Left lobe of liver (tissue), 2 donors: ENCODE measurements at regions not wholly inside any gene's neighbourhood (a gene's known extent, or its start where the extent isn't known, plus 50 kb on each side); places are given as distances from the start of the nearest gene placed in this dataset.
"Not testable (repeated sequence)": the region's sequence is repeated elsewhere in the genome, so short reads cannot be mapped to it uniquely, and the experiment has no call there.

Source experiments
- ATAC-seq: fragments of 200-7000 bp; cut with Tn5 transposase; one replicate; pipeline ENCODE4 v1.9.1; 2020; ENCODE audit warnings: mild to moderate bottlenecking, moderate library complexity
- DNase-seq: peaks from one replicate; pipeline ENCODE4 v3.0.0-alpha.2; 2020; ENCODE audit warnings: low spot score
- donor health status: DM: no; HTN: no; CAD: no; lungs with moderate emphysema.
- donor health status: DM: no; HTN: yes; CAD: no.

- not testable (repeated sequence) for ATAC-seq, DNase-seq
Observed at GRCh38 chr3:143175940-143176894, 56.6 kb downstream of the CHST2 start.

DNA sequence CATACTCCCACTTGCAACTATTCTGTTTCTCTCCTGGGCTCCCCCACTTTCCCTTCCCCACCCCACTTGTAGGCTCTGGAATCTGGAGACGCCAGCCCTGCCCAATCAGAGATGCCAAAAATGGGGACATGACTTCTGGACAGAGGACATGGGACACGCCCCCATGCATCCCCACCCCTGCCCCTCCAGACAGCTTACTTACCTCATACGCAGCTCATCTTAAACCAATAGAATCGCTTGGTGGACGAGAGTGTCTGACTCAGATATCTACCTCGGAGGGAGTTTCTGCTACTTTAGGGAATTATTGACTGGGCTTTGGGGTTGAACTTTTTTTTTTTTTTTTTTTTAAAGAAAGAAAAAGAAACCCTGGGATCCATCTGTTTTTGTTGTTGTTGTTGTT is 58.4 kb downstream of the CHST2 start:
- ATAC-seq, DNase-seq: not testable (repeated sequence)

DNA sequence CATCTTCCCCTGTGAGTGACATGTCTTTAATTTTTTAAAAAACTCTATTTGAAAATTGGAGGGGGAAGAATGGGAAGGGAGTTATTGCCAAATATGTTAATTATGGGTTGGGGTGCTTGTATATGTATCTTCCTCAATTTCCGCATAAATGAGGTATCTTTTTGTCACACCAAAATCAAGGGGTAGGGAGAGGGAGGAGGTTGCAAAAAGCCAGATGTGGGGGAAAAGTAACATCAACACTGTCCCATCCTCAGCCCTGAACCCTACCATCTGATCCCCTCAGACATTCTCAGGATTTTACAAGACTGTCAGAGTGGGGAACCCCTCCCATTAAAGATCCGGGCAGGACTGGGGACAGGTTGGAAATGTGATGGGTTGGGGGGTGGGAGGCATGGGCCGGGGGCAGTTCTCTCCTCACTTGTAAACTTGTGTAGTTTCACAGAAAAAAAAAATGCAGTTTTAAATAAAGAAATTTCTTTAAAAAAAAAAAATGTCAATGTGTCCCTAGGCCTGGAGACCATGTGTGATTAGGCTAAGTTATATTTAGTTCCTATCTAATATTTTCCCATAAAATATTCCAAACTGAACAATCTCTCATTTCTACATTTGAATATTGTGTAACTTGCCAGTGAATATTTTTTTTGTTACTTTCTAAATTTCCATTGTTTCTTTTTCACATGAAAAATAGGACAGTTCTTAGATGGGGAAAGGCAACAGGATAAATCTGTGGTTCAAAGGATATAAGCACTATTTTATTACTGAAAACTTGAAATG is 59.4 kb downstream of the CHST2 start:
- not testable (repeated sequence) for ATAC-seq, DNase-seq

- no peak for DNase-seq
- ATAC-seq: no peak
Observed at GRCh38 chr3:143179603-143180002, 60.0 kb downstream of the CHST2 start.

GRCh38 chr3:143180860-143181259 is 61.3 kb downstream of the CHST2 start:
- DNase-seq, ATAC-seq: not testable (repeated sequence)

- not testable (repeated sequence) for DNase-seq, ATAC-seq
Observed at GRCh38 chr3:143181977-143182376, 62.4 kb downstream of the CHST2 start.

DNA sequence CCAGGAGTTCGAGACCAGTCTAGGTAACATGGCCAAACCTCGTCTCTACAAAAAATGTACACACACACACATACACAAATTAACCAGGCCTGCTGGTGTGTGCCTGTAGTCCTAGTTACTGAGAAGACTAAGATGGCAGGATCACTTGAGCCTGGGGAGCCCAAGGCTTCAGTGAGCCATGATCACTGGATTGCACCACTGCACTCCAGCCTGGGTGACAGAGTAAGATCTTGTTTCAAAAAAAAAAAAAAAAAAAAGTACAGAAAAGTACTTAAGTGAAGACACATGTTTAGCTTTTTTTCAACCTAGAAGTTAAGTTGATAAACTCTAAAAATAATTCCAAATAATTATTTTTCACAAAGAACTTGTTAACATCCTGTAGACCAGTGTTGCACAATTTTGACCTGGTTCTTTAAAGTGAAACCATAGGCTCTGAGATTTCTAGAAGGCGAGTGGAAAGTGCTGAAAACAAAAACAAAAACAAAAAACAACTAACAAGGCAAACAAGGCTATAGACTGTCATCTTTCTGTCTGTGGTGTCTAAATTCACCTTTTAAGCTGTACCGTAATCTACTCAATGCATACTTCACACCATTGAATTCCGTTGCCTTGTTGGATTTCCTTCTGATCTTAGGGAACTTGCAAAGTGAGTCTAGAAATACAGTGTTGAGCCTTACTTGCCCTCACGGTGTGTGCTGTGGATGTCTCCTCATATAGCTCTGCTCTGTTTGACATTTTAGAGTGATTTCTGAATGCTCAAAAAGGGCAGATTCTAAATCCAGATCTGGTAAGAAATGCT is 63.5 kb downstream of the CHST2 start:
- DNase-seq: no peak
- ATAC-seq: no peak

DNA sequence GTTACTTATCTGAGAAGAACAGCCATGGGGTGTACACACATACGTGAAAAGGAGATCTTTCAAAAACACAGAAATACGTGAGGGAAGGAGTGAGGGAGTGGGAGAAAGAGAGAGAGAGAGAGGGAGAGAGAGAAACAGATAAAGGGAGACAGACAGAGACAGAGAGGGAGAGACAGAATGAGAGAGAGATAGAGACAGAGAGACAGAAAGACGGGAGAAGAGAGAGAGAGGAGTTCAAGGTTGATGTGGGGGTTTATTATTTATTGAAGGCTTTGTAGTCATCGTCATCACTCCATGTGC is 64.0 kb downstream of the CHST2 start:
- no peak for DNase-seq
- ATAC-seq: no peak

DNA sequence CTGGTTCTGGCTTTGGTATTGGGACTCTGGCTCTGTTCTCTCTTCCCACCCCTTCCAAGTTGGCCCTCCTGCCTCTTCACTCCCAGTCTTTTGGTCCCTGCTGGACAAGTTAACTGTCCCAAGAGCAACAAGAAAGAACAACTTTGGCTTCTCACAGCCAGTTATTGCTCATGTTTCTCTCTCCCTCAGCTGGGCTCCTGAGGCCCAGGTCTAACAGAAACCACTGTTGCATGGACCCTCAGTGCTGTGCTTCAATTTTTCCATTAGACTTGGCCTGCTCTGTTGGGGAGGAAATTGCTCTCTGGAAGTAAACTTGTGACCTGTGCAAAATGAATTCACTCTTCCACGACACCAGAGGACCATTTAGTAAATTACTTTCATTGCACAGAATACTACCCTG is 64.5 kb downstream of the CHST2 start:
- ATAC-seq: no peak
- no peak for DNase-seq

DNA sequence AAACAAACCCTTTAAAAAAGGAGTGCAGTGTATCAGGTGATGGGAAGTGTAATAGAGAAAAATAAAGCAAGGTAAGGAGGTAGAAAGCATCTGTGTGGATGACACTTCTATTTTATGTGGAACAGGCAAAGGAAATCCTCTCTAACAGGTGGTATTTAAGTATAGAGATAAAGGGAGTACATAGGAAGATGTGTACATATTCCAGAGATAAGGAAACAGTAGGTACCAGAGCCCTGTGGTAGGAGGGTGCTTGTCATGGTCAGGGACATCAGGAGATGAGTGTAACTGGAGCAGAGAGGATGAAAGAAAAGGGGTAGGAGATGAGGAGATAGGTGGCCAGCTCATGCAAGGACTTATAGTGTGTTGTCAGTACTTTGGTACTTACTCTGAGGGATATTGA is 65.8 kb downstream of the CHST2 start:
- no peak for ATAC-seq
- no peak for DNase-seq

DNA sequence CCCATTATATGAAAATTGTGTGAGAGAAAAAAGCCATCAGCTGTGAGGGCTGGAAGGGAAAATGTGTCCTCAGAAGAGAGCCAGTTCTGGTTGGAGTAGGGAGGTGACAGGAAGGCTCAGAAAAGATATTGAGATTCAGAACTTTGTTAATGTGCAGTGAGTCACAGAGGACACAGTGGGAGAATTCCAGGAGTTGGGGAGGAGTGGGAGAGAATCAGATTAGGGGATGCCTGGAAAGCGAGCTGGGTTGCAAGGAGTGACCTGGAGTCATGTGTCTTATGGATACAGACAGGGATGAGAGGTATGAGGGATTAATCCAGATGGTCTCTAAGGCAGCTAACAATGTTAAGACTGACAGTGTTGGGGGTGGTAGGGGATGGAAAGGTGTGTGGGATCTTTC is 67.5 kb downstream of the CHST2 start:
- DNase-seq (no peak), ATAC-seq (no peak)

DNA sequence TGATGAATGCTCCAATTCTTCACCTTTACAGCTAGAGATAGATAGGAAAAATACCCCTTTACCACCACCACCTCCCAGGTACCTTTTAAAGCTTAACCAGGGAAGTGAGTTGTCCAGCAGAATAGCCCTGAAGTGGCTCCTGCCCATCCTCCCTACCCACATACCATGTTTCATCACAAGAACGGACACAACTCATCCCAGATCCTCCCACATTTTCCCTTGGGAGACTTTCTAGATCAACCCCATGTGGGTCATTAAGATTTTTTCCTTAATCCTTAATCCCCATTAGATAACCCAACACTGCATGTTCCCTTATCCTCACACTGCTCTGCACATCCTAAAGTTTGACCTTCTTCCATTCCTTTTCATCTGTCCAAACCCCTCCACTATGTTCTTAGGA is 69.3 kb downstream of the CHST2 start:
- ATAC-seq: no peak
- no peak for DNase-seq

DNA sequence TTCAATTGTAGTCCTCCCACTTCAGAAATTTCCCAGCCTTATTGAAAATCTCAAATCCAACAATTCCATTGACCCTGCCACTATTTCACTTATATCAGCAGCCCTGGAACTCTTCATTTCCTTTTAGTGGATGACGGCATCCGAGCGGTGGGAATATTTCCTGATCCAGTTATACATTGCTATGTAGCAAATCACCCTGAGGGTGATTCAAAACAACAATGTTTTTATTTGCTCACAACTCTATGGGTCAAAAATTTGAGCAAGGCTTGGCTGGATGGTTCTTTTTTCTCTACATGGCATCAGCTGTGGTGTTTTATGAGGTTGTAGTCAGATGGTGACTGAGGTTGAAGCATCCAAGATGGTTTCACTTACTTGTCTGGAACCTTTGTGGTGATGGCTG is 70.5 kb downstream of the CHST2 start:
- no peak for ATAC-seq
- DNase-seq: no peak

DNA sequence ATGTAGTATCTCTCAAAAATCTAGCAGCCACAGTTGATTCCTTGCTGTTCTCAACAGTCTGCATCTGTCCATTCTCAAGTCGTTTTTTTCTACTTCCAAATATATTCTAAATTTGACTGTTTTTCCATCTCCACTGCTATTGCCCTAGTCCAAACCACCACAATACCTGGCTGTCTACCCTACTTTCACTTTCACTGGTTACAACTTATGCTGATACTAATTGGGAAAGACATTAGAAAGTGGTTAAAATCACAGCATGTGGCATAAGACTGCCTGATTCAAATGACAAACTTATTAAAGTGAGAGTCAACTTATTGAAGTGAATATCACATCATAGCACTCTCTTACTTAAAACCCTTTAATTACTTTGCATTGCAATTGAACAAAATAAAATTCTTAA is 72.6 kb downstream of the CHST2 start:
- DNase-seq: no peak
- ATAC-seq: peak; percentile 38

DNA sequence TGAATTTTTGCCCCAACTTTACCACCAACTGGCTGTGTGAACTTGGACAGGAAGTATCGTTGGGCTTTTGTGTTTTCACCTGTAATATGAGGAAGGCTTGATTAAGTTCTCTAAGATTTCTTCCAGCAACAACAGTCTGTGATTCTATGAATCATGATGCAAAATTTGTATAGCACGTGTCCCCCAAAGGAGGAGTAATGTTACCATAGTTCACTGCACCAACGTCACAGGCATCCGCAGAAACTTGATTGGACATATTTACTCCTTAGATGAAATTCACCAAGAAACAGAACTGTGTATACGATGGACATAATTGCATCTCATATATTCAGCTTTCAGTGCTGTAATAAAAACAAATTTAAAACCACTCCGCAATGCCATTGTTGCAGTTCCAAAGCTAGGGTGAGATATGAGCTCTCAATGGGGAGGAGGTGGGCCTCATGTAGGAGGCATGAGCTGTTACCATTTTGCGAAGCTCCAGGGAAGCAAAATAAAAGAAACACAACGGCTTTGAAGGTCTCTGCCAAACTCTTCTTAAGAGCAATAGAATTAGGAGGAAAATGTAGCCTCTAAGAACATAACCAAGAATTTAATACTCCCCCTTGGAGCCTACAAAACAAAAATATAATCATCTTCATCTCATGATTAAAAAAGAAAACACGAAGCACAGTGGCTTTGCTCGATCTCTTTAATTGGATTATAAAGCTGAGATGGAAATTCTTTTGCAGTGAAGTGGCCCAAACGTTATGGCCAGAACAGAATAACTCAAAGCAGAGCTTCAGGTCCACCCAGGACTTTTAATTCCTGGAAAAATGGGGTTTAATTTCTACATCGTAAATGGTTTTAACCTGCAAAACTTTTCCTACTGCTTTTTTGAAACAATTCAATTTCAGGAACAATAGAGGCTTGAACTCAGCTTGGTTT is 80.7 kb downstream of the CHST2 start:
- no peak for DNase-seq
- no peak for ATAC-seq

DNA sequence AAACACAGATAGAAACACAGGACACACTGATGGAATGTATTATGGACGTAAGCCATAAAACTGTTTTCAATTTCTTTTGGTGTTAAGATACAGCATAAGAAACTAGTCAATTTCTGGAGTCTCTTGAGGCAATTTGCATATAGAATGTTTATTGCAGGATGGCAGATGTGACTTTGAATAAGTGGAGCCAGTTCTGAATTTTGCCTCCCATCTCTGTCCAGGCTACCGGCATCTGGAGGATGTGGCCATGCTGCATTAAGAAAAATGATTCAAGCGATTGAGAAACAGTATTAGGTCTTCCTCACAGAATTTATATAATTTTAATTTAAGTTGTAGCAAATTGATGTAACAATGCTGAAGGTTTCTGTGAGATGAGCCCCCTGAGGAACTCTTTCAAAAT is 81.5 kb downstream of the CHST2 start:
- DNase-seq (no peak), ATAC-seq (no peak)

DNA sequence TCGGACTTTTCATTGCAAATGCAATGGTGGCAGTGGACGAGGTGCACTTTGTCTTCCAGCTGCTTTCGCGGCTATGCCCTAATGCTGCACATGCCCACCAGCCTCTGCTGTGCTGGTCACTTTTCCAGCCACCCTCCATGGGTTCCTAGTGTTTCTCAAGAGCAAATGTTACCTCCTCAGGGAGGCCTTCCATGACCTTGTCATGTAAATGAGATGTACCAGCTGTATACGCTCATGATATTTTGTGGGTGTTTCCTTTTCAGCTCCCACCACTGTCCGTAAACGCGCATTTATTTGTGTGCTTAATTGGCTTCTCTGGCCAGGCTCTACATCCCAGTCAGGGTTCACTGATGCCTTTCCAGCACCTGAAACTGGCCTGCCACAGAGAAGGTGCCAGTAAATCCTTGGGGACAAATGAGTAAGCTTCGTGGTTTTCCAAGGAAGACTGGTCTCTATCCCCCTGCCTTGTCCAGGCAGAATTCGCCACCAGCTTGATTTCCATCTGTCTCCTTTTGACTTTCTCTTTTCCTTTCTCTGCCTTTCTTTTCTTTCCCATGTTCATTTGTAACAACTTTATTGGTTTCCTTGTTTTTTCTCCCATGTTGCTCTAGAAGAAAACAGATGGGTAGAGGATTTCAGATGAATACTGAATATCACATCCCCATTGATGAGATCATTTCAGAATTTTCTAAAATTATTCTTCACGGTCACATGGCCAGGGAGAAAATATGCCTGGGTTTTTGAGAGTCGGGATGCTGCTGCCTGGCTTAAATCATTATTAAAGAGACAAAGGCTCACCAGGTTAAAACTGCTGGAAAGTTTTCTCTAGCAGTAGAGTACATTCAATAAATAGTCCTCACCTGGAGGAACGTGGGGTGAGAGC is 82.5 kb downstream of the CHST2 start:
- ATAC-seq (no peak), DNase-seq (no peak)

DNA sequence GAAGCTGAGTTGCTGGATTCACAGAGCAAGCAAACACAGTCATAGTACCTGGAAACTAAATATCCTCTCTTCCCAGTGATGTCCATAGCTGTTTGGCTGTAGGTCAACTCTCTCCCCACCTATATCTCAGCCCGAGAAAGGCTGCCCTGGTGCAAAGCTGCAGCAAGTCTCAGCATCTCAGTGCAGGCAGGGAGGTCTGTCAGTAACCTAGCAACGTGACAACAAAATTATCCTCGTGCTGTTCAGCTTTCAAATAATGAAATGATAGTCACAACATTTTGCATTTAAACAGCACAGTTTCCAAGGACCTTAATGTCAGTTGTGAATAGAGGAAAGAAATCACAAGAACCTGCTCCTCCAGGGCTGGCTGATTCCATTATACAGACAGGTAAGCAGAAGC is 83.6 kb downstream of the CHST2 start:
- no peak for DNase-seq
- no peak for ATAC-seq

- ATAC-seq (no peak), DNase-seq (no peak)
Observed at GRCh38 chr3:143203848-143204247, 84.3 kb downstream of the CHST2 start.
